HG02798 (cell line): ENCODE measurements at regions not wholly inside any gene's neighbourhood (a gene's known extent, or its start where the extent isn't known, plus 50 kb on each side); places are given as distances from the start of the nearest gene placed in this dataset.

Experiments used
- ATAC-seq: cut with Tn5 transposase; IDR thresholded peaks from one replicate; pipeline ENCODE4 v1.9.1; 2021; ENCODE audit warnings: mild to moderate bottlenecking; ENCODE audit not compliant: unreplicated experiment, poor library complexity

GRCh38 chr2:5911718-5912117, 219.5 kb downstream of the SOX11 start:
- ATAC-seq: no peak

GRCh38 chr2:5913711-5914395, 221.7 kb downstream of the SOX11 start:
- no peak for ATAC-seq

- no peak for ATAC-seq
Observed at GRCh38 chr2:5914811-5915611, 222.8 kb downstream of the SOX11 start.

GRCh38 chr2:5915881-5916310, 223.7 kb downstream of the SOX11 start:
- ATAC-seq: no peak

GRCh38 chr2:5921081-5921642, 229.0 kb downstream of the SOX11 start:
- no peak for ATAC-seq

GRCh38 chr2:5923957-5924945, 232.1 kb downstream of the SOX11 start:
- no peak for ATAC-seq

- ATAC-seq: no peak
Observed at GRCh38 chr2:5925604-5926003, 233.4 kb downstream of the SOX11 start.

- ATAC-seq: no peak
Observed at GRCh38 chr2:5926871-5927512, 234.8 kb downstream of the SOX11 start.

GRCh38 chr2:5932556-5933469, 240.6 kb downstream of the SOX11 start:
- no peak for ATAC-seq

GRCh38 chr2:5933669-5934068, 241.5 kb downstream of the SOX11 start:
- ATAC-seq: no peak

GRCh38 chr2:5937321-5937720, 245.1 kb downstream of the SOX11 start:
- no peak for ATAC-seq

GRCh38 chr2:5937851-5938565, 245.8 kb downstream of the SOX11 start:
- ATAC-seq: no peak

- no peak for ATAC-seq
Observed at GRCh38 chr2:5938566-5938896, 246.3 kb downstream of the SOX11 start.

- no peak for ATAC-seq
Observed at GRCh38 chr2:5939553-5939952, 247.4 kb downstream of the SOX11 start.

GRCh38 chr2:5940596-5941535, 248.7 kb downstream of the SOX11 start:
- ATAC-seq: no peak

GRCh38 chr2:5942204-5942603, 250.0 kb downstream of the SOX11 start:
- no peak for ATAC-seq

GRCh38 chr2:5945742-5946141, 253.6 kb downstream of the SOX11 start:
- no peak for ATAC-seq
